Caco-2 (cell line): ENCODE measurements at regions not wholly inside any gene's neighbourhood (a gene's known extent, or its start where the extent isn't known, plus 50 kb on each side); places are given as distances from the start of the nearest gene placed in this dataset.

Source experiments
- BruUV-seq: library from RNA; stranded (reverse); fragments of 400-500 nt; replicated peaks from 2 replicates; lab custom pipeline; 2021; lab: Mats Ljungman, UMichigan
- CTCF ChIA-PET: fragments of 300-600 bp; sonication (Branson Sonifier 250); formaldehyde crosslinking; loops from one replicate; lab custom pipeline; 2022; ENCODE audit warnings: antibody characterized with exemption; lab: Charles Lee
- POLR2A ChIA-PET: fragments of 300-600 bp; sonication (Branson Sonifier 250); formaldehyde crosslinking; loops from one replicate; lab custom pipeline; 2022; ENCODE audit warnings: antibody characterized with exemption; lab: Charles Lee
- DNase-seq, 2 experiments: peaks; one replicate each; pipeline versions ENCODE4 v3.0.0 to v3.0.0-alpha.2; 2020 to 2022
- H3K27me3 ChIP-seq: replicated peaks from 2 replicates; pipeline ENCODE4 v1.6.0; 2011; ENCODE audit warnings: low read length; ENCODE audit not compliant: control insufficient read depth, insufficient read depth
- H3K36me3 ChIP-seq: 2 replicates; pipeline ENCODE4 v1.5.1; 2011; ENCODE audit warnings: low read length; ENCODE audit not compliant: control insufficient read depth, insufficient read depth
- H3K4me1 ChIP-seq: fragments of 250-450 bp; sonication (Bioruptor Pico); 2 replicates; pipeline ENCODE4 v1.5.1; 2020; ENCODE audit warnings: mild to moderate bottlenecking
- H3K4me3 ChIP-seq: 2 replicates; pipeline ENCODE4 v1.5.1; 2011; ENCODE audit warnings: low read depth, mild to moderate bottlenecking, control low read depth, low read length
- H3K9me3 ChIP-seq: fragments of 250-450 bp; sonication (Bioruptor Pico); 2 replicates; pipeline ENCODE4 v1.5.1; 2020; ENCODE audit warnings: mild to moderate bottlenecking, moderate library complexity
- H3K27ac Mint-ChIP-seq: one replicate; pipeline ENCODE4 v1.8.0; 2022; ENCODE audit warnings: mixed read lengths; ENCODE audit not compliant: unreplicated experiment
- H3K27me3 Mint-ChIP-seq: one replicate; pipeline ENCODE4 v1.8.0; 2022; ENCODE audit warnings: mixed read lengths; ENCODE audit not compliant: insufficient read depth, unreplicated experiment
- H3K36me3 Mint-ChIP-seq: one replicate; pipeline ENCODE4 v1.8.0; 2022; ENCODE audit warnings: mild to moderate bottlenecking, mixed read lengths; ENCODE audit not compliant: insufficient read depth, unreplicated experiment
- H3K4me1 Mint-ChIP-seq: one replicate; pipeline ENCODE4 v1.8.0; 2022; ENCODE audit warnings: low read depth, mixed read lengths; ENCODE audit not compliant: unreplicated experiment
- H3K4me3 Mint-ChIP-seq: one replicate; pipeline ENCODE4 v1.8.0; 2022; ENCODE audit warnings: mild to moderate bottlenecking, moderate library complexity, mixed read lengths; ENCODE audit not compliant: unreplicated experiment
- H3K9me3 Mint-ChIP-seq: one replicate; pipeline ENCODE4 v1.8.0; 2022; ENCODE audit warnings: mixed read lengths; ENCODE audit not compliant: unreplicated experiment
- CTCF ChIP-seq, 2 experiments: fragments of 200-600 bp in 1 of 2; IDR thresholded peaks; 1 replicate in 1 of 2; 2 replicates in 1 of 2; pipeline versions ENCODE4 v1.5.1 to v1.8.0; 2011 to 2022; ENCODE audit warnings: antibody characterized with exemption in 1 of 2, control low read depth in 1 of 2, inconsistent platforms in 1 of 2, low read depth in 1 of 2, low read length in 1 of 2, mild to moderate bottlenecking in 1 of 2, moderate library complexity in 1 of 2; ENCODE audit not compliant: insufficient read depth in 1 of 2, severe bottlenecking in 1 of 2, unreplicated experiment in 1 of 2
- intact Hi-C: fragments of 100-400 bp; cut with micrococcal nuclease; formaldehyde crosslinking; loops from one replicate; pipeline ENCODE4 v1.10.0; 2022; ENCODE audit not compliant: unreplicated experiment

- no TSS peak for BruUV-seq
- no peaks in the 10 kb centered on the region for H3K4me1 ChIP-seq
- intact Hi-C loops = no loop called here
- H3K4me1 Mint-ChIP-seq = no peaks in the 10 kb centered on the region
- ChIA-PET CTCF (no interaction called here), POLR2A (no interaction called here)
- no peak overlapping the region for H3K4me3 ChIP-seq
- no peak for DNase-seq
- no peaks in the 10 kb centered on the region for H3K36me3 Mint-ChIP-seq
- no peaks in the 10 kb centered on the region for H3K36me3 ChIP-seq
- H3K27me3 Mint-ChIP-seq = peaks cover 25% of the 10 kb centered on the region
- H3K27me3 ChIP-seq = no peaks in the 10 kb centered on the region
- no peak overlapping the region for H3K27ac Mint-ChIP-seq
- no peak overlapping the region for H3K4me3 Mint-ChIP-seq
- TF ChIP-seq CTCF (IDR thresholded peaks at IDR 0.05; ENCODE audit: insufficient read depth in 1 of 2, low read depth in 1 of 2, low read length in 1 of 2, severe bottlenecking in 1 of 2, unreplicated experiment in 1 of 2) = no peak
- no peaks in the 10 kb centered on the region for H3K9me3 ChIP-seq
- H3K9me3 Mint-ChIP-seq = peaks cover 12% of the 10 kb centered on the region
Measured at GRCh38 chr5:171649075-171649401, 136.6 kb upstream of the SMIM23 start.

DNA sequence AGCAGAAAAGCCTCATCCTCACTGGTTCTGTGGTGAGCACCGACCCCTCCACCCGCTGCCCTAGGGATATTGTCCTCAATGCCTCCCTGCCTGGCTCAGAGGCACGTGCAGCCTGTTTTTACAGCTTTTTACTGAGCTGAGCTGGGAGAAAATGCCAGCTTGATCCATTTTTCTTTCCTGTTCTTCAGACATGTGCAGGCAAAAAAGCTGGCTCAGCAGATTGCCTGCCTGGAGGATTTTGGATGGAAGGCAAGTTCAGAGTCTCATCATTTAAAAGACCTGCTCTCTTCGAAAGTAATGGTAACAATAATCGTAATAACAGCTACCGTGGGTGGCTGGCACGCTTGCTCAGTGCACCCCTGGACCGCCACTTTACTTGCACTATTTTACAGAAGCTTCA is 135.0 kb upstream of the SMIM23 start:
- no peaks in the 10 kb centered on the region for H3K36me3 Mint-ChIP-seq
- Histone ChIP-seq H3K36me3 (no peaks in the 10 kb centered on the region), H3K27me3 (no peaks in the 10 kb centered on the region), H3K9me3 (no peaks in the 10 kb centered on the region), H3K4me1 (no peaks in the 10 kb centered on the region), H3K4me3 (no peak overlapping the region)
- H3K4me3 Mint-ChIP-seq = no peak overlapping the region
- DNase-seq = no peak
- BruUV-seq = no TSS peak
- H3K9me3 Mint-ChIP-seq = peaks cover 12% of the 10 kb centered on the region
- CTCF ChIA-PET = no interaction called here
- TF ChIP-seq CTCF (IDR thresholded peaks at IDR 0.05; ENCODE audit: insufficient read depth in 1 of 2, low read depth in 1 of 2, low read length in 1 of 2, severe bottlenecking in 1 of 2, unreplicated experiment in 1 of 2) = no peak
- intact Hi-C loops = no loop called here
- peaks cover 23% of the 10 kb centered on the region for H3K27me3 Mint-ChIP-seq
- POLR2A ChIA-PET = no interaction called here
- no peaks in the 10 kb centered on the region for H3K4me1 Mint-ChIP-seq
- H3K27ac Mint-ChIP-seq = no peak overlapping the region

GRCh38 chr5:171651102-171651501 is 134.5 kb upstream of the SMIM23 start:
- DNase-seq = no peak
- H3K36me3 Mint-ChIP-seq = no peaks in the 10 kb centered on the region
- H3K4me1 ChIP-seq = no peaks in the 10 kb centered on the region
- no peaks in the 10 kb centered on the region for H3K4me1 Mint-ChIP-seq
- CTCF ChIA-PET = interaction anchor here (0.6 kb wide), 1 partner anchor 390 kb away, joined by 3 read pairs; no protein-coding TSS in a partner anchor
- no peak for TF ChIP-seq CTCF (IDR thresholded peaks at IDR 0.05; ENCODE audit: insufficient read depth in 1 of 2, low read depth in 1 of 2, low read length in 1 of 2, severe bottlenecking in 1 of 2, unreplicated experiment in 1 of 2)
- POLR2A ChIA-PET = no interaction called here
- no peak overlapping the region for H3K4me3 ChIP-seq
- no peaks in the 10 kb centered on the region for H3K27me3 ChIP-seq
- no peak overlapping the region for H3K27ac Mint-ChIP-seq
- no peak overlapping the region for H3K4me3 Mint-ChIP-seq
- intact Hi-C loops = no loop called here
- no peaks in the 10 kb centered on the region for H3K9me3 ChIP-seq
- H3K9me3 Mint-ChIP-seq = peaks cover 12% of the 10 kb centered on the region
- H3K27me3 Mint-ChIP-seq = peaks cover 18% of the 10 kb centered on the region
- no TSS peak for BruUV-seq
- no peaks in the 10 kb centered on the region for H3K36me3 ChIP-seq
